GM21619 (cell line): ENCODE measurements at regions not wholly inside any gene's neighbourhood (a gene's known extent, or its start where the extent isn't known, plus 50 kb on each side); places are given as distances from the start of the nearest gene placed in this dataset.

Source experiments
- ATAC-seq: cut with Tn5 transposase; IDR thresholded peaks from one replicate; pipeline ENCODE4 v1.9.1; 2021; ENCODE audit not compliant: unreplicated experiment

DNA sequence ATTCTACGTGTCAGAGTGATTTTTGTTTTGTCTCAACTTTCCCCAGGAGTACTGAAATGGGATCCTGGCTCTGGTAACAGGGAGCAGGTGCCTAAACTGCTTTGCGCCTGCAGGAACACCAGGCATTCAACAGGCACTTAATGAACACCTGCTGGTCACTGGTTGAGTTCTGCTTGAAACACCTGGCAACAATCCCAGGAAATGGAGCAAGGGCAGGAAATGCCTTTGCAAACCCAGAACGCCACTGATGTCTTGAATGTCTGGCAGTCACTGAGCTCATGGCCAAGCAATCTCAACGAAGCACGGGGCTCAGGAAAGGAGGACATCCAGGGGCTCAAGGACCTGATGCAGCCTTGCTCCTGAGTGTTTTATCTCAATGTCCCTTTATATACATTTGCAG, 360.0 kb upstream of the RAB6C start:
- no peak for ATAC-seq

DNA sequence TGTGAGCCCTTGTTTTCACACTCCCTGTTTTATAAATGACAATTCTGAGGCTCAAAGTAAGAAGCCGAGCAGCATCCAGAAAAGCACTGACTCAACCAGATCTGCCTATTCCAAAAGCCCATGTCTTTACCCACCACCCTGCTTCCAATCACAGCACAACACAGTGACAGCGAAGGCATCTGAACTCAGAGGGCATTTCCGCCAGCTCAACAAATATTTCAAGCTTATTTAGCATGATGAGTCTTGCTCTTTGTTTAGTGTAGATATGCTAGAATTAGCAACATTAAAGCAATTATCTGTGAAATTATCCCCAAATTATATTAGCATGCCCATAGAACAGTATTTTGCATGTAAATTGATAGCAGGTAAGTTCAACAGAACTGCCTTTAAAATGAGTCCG, 359.1 kb upstream of the RAB6C start:
- ATAC-seq = no peak

DNA sequence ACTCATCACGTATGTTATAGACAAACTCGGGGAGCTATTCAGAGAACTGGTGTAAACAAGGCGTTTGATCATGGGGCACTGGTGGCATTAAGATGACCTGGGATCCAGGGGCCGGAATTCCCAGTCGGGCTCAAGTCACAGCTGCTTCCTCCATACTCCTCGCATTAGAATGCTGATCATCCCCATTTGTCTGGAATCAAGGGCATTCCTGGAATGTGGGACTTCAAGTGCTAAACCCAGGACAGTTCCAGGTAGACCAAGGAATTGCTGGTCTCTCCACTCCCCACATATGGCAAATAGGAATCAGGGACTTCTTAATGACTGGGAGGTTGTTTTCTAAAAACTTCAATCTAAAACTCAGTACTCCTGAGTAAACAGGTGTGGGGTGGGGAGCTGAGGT, 355.7 kb upstream of the RAB6C start:
- no peak for ATAC-seq

DNA sequence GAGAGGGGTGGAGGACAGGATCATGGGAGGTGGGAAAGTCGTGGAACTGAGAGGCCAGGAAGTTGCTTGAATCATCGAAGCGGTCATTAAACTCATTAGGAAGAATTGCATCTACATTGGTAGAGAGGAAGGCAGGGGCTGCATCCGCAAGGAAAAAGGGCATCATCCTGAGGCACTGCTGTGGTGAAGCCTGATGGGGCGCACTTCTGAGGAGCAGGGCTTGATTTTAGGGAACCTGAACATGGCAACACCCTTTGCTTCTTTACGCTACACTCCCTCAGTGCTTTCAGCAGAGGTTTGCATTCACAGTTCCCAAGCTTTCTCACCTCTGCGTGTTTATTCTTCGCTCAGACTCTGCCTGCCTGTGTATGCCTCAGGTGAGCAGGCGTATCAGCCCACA, 352.0 kb upstream of the RAB6C start:
- no peak for ATAC-seq

DNA sequence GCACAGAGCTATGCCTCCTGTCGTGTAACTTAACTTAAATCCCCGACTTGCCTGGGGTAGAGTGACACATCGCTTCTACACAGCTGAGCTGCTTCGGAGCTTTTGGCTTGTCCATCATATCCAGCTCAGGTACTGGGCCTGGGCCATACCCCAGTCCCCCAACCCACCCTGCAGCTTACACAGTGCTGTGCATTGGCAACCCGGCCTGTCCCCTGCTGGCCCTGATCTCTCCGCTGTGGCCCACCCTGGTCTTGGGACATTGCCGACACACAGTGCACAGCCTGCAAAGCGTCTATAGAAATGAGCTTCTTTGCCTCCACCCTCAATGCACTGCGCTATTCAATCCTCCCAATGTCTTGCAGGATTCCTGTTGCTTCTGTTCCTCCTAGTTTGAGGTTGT, 342.8 kb upstream of the RAB6C start:
- ATAC-seq = no peak

DNA sequence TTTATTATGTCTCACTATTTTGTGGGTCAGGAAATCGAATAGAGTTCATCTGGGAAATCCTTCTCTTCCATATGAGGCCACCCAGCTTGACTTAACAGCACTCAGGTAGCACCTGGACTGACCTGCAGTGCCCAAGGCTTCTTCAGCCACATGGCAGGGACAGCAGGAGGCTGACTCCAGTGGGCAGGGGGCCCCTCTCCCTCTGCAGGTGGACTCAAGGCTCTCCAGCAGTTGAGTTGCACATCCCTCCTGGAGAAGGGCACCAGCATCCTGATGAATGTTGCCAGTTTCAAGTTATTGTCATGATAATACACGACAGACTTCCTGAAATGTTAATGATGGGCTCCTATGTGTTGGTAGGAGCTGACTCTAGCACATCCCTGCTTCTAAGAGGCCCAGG, 338.1 kb upstream of the RAB6C start:
- no peak for ATAC-seq

DNA sequence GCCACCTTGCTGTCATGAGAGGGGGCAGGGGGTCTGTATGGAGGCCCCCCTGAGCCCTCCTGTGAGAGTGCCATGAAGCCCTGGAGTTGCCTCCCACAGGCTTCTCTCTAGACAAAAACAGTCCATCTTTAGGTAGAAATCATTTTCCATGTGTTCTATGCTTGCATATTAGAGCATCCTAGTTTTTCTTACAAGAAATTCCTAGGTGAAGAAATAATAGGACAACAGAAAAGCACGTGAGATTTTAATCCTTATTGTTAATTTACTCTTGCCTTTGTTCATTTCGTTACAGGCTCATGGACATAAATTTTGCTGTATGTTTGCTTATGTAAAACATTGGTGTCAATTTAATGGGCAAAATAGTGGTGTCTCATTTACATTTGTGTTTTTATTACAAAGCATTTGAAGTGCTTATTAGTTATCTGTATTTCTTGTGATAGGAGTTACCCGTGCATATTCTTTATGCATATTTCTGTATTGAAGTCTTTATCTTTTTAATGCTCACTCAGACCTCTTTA, 336.9 kb upstream of the RAB6C start:
- no peak for ATAC-seq

DNA sequence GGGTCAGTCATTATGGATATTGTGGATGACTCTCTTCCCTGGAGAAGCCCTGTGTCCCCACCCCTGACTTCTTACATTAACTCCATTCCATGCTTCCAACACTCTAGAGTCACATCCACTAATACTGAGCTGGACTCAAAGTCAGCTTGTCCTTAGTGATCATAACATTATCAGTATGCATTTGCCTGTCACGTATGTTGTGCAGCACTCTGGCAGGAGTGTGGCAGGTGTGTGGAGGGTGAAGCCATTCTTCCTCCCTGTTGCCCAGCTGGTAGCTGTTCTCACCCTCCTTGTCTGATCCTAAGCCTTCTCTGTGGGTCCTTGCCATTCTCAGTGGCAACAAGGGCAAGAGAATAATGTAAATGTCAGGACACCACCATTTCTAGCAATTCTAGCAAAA, 334.1 kb upstream of the RAB6C start:
- ATAC-seq = no peak

DNA sequence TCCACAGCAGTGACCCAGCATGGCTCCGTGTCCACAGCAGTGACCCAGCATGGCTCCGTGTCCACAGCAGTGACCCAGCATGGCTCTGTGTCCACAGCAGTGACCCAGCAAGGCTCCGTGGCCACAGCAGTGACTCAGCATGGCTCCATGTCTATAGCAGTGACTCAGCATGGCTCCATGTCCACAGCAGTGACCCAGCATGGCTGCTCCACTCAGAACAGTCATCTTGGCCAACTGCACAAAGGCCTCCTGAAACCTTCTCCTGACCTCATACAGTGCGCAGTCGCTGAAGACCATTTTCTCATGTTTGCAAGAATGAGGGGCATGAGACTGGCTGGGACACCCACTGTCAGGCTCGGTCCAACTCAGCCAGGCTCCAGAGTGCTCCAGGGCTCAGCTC, 333.4 kb upstream of the RAB6C start:
- no peak for ATAC-seq

DNA sequence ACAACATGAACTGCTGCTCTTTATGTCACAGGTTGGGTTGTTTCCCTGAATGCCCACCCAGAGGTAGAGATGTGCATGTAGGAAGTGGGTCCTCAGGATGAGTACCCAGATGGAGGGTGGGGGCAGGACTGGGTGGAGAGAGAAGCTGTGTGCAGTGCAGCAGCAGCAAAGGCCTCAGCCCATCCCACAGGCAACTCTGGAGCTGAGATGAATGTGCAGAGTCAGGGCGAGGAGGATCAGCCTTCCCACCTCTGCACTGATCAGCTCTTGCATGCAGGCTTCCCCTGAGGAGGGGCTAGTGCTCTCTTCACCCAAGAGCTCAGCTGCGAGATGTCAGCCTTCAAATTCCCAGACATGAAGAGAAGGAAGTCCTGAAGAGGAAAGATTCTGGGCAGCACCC, 326.2 kb upstream of the RAB6C start:
- no peak for ATAC-seq

DNA sequence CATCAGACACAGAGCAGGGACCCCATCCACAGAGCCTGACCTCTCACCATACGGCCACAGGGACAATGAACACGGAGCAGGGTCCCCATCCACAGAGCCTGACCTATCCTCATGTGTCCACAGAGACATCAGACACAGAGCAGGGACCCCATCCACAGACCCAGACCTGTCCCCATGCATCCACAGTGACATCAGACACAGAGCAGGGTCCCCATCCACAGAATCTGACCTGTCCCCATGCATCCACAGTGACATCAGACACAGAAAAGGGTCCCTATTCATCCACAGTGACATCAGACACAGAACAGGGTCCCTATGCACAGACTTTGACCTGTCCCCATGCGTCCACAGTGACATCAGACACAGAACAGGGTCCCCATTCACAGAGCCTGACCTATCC, 325.1 kb upstream of the RAB6C start:
- no peak for ATAC-seq

DNA sequence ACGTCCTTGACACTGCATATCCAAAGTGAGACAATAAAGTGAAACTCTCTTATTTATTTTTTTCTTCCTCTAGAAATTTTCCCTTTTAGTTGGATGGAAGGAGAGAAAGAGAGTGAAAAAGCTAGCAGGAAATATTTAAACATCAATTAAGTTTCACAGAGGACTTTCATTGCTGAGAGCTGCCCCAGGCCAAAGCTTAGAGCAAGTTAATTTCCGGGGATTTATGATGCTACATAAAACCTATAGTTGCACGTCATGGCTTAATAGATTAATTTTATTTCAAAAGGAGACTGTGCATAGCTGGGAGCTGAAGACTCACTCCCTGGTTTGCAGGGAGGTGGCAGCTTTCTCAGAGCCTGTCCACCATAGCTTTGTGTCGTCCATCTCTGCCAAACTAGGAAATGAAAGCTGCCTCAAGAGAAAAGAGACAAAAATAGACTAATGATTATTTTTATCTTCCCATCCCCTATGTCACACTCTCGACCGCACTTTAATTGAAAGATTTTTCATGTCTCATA, 323.3 kb upstream of the RAB6C start:
- ATAC-seq = no peak

DNA sequence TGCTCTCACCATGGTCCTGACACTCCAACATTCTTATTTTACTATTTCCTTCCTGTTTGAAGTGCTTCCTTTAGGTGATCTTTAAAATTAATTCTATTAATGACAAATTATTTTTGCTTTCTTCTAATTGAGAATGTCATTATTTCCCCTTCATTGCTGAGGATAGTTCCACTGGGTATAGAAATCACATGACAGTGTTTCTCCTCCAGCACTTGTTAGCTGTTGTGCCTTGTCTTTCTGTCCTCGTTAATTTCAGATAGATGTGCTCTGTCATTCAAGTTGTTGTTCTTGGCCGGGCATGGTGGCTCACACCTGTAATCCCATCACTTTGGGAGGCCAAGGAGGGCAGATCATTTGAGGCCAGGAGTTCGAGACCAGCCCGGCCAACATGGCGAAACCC, 321.0 kb upstream of the RAB6C start:
- ATAC-seq = no peak

DNA sequence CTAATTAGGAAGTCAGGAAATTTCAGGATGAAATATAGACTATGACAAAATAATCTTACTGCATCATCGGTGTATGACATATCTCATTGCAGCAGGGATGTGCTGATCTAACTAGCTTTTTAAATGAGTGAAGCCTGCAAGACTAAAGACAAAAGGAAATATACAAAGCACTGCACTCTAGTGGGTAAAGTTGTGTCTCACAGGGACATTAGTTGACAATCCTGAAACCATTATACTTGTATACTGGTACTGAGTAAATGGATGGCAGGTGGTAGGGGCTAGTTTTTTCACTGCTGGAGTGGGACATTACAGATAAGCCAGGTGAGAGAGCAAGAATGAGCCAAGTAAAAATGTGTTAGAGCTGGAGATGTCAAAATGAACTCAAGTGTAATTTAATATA, 317.5 kb upstream of the RAB6C start:
- ATAC-seq = no peak

DNA sequence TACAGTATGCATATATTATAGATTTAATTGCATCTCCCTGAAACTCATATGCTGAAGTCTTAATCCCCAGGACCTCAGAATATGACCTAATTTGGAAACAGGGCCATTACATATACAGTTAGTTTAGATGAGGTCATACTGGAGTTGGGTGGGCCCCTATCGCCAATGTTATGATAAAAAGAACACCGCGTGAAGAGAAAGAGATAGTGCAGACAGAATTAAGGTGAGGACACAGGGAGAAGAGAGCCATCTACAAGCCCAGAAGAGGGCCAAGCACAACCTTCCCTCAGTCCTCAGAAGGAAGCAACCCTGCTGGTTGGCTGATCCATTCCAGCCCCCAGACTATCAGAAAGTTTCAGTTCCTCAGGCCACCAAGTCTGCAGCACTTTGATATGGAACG, 311.9 kb upstream of the RAB6C start:
- no peak for ATAC-seq

DNA sequence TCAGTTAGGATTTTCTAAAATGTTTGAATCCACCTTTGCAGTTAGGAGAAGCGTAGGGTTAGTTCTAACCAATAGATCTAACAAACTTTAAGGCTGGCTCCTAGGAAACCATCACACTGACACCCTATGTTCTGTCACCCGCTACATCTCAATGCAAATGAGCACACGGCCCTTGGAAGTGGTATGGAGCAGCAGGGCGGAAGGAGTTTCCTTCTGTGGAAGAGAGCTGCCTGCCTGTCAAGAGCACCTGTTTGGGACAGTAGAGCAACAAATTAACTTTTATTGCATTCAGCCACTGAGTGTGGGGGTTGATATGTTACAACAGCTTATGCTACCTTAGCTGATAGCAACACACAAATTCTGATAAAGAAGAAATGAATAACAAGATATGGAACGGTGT, 306.9 kb upstream of the RAB6C start:
- ATAC-seq = no peak

DNA sequence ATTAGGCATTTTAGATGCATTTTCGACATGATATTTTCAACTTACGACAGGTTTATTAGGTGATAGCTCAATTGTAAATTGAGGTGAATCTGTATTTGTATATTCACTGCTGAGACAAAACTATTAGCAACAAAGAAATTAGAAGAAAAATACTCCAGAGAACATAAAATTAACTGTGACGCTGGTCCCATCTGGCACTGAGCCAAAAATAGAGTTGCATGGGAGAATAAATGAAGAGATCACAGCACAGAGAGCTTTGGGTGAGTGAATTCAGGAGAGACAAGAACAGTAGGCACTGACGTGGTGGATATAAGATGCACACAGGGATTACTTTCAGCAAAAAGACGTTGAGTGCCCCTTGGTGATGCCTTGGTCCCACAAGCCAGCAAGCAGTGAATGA, 306.2 kb upstream of the RAB6C start:
- ATAC-seq = no peak

DNA sequence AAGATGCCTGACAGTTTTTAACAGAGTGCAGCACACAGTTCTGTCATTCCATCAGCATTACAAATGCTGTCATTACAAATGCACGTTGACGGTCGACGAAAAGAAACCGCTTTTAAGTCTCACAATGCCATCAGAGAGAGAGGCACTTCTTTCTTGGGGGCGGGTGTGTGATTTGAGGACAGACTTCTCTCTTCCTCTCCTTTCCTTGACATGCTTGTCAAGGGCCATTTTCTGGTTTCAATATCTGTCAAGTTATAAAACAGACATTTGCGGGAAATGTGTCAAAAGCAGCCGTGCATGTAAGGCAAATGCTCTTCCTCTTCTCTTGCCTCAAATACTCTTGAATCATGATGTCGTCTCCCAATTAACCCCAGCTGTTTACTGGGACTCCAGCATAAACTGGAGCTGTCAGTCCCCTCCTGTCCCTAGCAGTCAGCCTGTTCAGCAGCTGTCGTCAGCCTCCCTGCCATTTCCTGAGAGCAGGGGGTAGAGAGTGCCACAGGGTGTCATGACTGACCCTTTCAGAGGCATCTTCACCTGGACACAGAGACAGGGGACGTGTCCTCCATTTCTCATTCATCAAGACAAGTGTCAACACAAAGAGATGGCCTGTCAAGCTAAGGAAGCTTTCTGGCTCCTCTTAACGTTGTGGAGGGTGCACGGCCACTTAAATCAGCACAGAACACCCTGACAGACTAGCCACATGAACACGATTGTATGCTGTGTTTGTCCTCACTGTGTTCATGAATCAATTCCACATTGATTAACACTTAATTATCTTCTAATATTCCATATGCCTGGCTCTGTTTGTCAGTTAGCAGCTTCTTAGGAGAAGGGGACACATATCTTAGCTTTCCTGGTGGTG, 305.4 kb upstream of the RAB6C start:
- ATAC-seq = peak; percentile 75

DNA sequence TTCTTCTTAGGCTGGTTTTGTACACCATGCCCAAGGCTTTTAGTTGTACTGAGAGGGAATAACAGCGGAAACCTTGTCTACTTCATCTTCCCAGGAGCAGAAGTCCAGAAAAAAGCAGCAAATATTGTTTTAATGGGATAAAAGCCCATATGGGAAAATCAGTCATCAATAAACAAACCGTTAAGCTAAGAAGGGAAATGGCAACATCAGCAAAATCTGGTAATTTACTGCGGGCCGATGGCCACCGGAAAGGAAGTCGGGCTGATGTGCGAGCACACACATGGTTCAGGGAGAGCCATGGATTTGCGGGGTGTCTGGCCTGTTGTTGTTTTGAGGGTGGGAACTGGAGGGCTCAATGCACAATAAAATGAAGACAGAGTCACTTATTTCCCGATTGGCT, 300.7 kb upstream of the RAB6C start:
- ATAC-seq = no peak

DNA sequence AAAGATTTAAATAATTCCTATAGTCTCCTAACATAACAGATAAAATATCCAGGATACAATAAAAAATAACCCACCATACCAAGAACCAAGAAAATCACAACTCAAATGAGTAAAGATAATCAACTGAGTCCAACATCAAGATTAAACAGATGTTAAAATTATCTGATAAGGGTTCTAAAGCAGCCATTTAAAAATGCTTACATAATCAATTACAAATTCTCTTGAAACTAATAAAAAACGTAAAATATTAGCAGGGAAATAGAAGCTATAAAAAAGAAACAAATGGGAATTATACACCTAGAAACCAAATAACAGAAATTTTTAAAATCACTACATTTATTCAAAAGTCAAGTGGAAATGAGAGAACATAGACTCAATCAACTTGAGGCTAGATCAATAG, 297.7 kb upstream of the RAB6C start:
- ATAC-seq = no peak

DNA sequence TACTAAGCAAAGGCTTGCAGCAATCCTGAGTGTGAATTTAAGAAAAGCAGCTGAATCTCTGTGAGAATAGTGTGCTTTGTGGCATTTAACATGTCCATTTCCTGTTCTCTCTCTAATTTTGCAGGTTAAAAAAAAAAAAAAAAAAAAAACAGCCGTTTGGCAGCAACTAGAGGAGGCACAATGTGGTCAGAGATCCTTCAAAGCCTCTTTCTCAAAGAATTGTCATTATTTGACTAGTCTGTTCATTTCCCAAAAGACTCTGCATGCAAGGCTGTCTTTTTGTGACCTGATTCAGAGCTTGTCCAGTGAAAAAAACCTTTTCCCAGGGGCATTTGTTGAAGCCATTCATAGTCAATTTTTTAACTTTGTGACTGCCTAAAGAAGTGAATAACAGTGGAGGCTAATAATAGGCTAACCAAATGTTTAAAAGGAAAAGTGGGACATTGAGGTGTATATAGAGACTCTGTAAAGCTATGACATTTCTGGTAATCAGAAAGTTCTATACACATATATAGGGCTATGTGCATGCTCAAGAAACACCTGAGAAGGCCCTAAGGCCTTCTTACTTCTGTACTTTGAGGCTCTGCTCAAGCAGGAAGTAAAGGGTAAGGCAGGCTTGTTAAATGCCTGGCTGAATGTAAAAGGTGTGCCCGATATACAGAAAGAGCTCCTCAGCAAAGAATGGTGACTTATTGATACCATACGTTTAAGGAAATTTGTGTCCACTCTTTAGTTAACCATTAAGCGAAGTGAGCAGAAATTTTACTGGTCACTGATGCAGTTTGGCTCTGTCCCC, 289.6 kb upstream of the RAB6C start:
- ATAC-seq = no peak

DNA sequence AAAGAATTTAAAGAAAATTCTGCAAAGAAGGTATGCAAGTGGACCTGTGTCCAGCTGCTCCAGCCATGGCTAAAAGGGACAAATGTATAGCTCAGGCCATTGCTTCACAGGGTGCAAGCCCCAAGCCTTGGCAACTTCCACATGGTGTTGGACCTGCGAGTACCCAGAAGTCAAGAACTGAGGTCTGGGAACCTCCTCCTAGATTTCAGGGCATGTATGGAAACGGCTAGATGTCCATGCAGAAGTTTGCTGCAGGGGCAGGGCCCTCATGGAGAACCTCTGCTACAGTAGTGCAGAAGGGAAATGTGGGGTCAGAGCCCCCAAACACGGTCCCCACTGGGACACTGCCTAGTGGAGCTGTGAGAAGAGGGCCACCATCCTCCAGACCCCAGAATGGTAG, 284.0 kb upstream of the RAB6C start:
- ATAC-seq = no peak
